ENCODE measurements at regions not wholly inside any gene's neighbourhood (a gene's known extent, or its start where the extent isn't known, plus 50 kb on each side); places are given as distances from the start of the nearest gene placed in this dataset.

- DNase-seq (ENCODE audit: low read depth in 2 of 2) = no peak
- no peak for TF ChIP-seq CTCF (IDR thresholded peaks at IDR 0.05; ENCODE audit: low read depth, low read length)
- H3K4me3 ChIP-seq (replicated peaks in 1 of 2; ENCODE audit: low read depth in 2 of 2, low read length in 2 of 2) = no peak overlapping the region
Observed at GRCh38 chr9:18015116-18015515, 436.2 kb downstream of the SH3GL2 start.

GRCh38 chr9:18017136-18017535 lies 438.3 kb downstream of the SH3GL2 start:
- no peak for DNase-seq (ENCODE audit: low read depth in 2 of 2)
- TF ChIP-seq CTCF (IDR thresholded peaks at IDR 0.05; ENCODE audit: low read depth, low read length) = no peak
- H3K4me3 ChIP-seq (replicated peaks in 1 of 2; ENCODE audit: low read depth in 2 of 2, low read length in 2 of 2) = no peak overlapping the region

- TF ChIP-seq CTCF (IDR thresholded peaks at IDR 0.05; ENCODE audit: low read depth, low read length) = no peak
- no peak for DNase-seq (ENCODE audit: low read depth in 2 of 2)
- H3K4me3 ChIP-seq (replicated peaks in 1 of 2; ENCODE audit: low read depth in 2 of 2, low read length in 2 of 2) = no peak overlapping the region
Observed at GRCh38 chr9:18018221-18018620, 439.4 kb downstream of the SH3GL2 start.

GRCh38 chr9:18018661-18019060 lies 439.8 kb downstream of the SH3GL2 start:
- DNase-seq (ENCODE audit: low read depth in 2 of 2) = no peak
- no peak overlapping the region for H3K4me3 ChIP-seq (replicated peaks in 1 of 2; ENCODE audit: low read depth in 2 of 2, low read length in 2 of 2)
- no peak for TF ChIP-seq CTCF (IDR thresholded peaks at IDR 0.05; ENCODE audit: low read depth, low read length)

- TF ChIP-seq CTCF (IDR thresholded peaks at IDR 0.05; ENCODE audit: low read depth, low read length) = no peak
- no peak overlapping the region for H3K4me3 ChIP-seq (replicated peaks in 1 of 2; ENCODE audit: low read depth in 2 of 2, low read length in 2 of 2)
- no peak for DNase-seq (ENCODE audit: low read depth in 2 of 2)
Observed at GRCh38 chr9:18020121-18020745, 441.4 kb downstream of the SH3GL2 start.

GRCh38 chr9:18022642-18023041 lies 443.8 kb downstream of the SH3GL2 start:
- no peak overlapping the region for H3K4me3 ChIP-seq (replicated peaks in 1 of 2; ENCODE audit: low read depth in 2 of 2, low read length in 2 of 2)
- TF ChIP-seq CTCF (IDR thresholded peaks at IDR 0.05; ENCODE audit: low read depth, low read length) = no peak
- no peak for DNase-seq (ENCODE audit: low read depth in 2 of 2)

GRCh38 chr9:18023332-18023731 lies 444.5 kb downstream of the SH3GL2 start:
- peak in 1 of 2 donors; percentile 50 for DNase-seq (ENCODE audit: low read depth in 2 of 2)
- H3K4me3 ChIP-seq (replicated peaks in 1 of 2; ENCODE audit: low read depth in 2 of 2, low read length in 2 of 2) = no peak overlapping the region
- TF ChIP-seq CTCF (IDR thresholded peaks at IDR 0.05; ENCODE audit: low read depth, low read length) = no peak
